Stimulated activated CD8-positive, alpha-beta memory T cell treated with anti-CD3 and anti-CD28 coated beads, Interleukin-12 subunit alpha, Interleukin-12 subunit beta, amount 100 ng/mL, for 1 hour (primary cell): ENCODE measurements at regions not wholly inside any gene's neighbourhood (a gene's known extent, or its start where the extent isn't known, plus 50 kb on each side); places are given as distances from the start of the nearest gene placed in this dataset.

ENCODE experiments used
- DNase-seq: peaks from one replicate; pipeline ENCODE4 v3.0.0-alpha.2; 2020; ENCODE audit warnings: low read depth

GRCh38 chrY:7182591-7182990, 271.0 kb upstream of the AMELY start:
- DNase-seq, result no peak

DNA sequence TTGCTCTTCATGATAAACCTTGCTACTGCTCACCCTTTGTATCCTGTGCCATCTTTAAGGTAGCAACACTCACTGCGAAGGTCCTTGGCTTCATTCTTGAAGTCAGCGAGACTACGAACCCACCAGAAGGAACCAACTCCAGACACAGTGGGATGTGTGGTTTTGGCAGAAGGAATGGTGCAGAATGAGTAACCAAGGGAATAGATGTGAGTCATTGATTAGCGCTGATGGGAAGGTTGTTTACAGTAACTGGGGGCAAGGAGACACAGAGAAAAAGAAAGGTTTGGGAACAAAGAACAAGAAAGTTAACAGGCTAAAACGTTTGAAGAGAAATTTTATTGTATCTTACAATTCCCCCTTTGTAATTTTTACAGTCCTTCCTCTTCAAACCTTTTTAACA, 266.1 kb upstream of the AMELY start:
- no peak for DNase-seq

- no peak for DNase-seq
These were observed 257.9 kb upstream of the AMELY start for GRCh38 chrY:7169475-7169874.

GRCh38 chrY:7141477-7141876, 229.9 kb upstream of the AMELY start:
- no peak for DNase-seq
